Spleen (tissue), 11 donors: ENCODE measurements at regions not wholly inside any gene's neighbourhood (a gene's known extent, or its start where the extent isn't known, plus 50 kb on each side); places are given as distances from the start of the nearest gene placed in this dataset.
"Not testable (repeated sequence)": the region's sequence is repeated elsewhere in the genome, so short reads cannot be mapped to it uniquely, and the experiment has no call there.

Experiments used
- DNase-seq: peaks from one replicate; pipeline ENCODE4 v3.0.0-alpha.2; 2020
- H3K27ac ChIP-seq, 8 donors: fragments of 200-600 bp; sonication (generic) in 7 of 8; 1 replicate in 4 of 8; 2 replicates in 4 of 8; pipeline versions ENCODE4 v1.5.0 to v1.8.0; 2016 to 2021; ENCODE audit warnings: inconsistent platforms in 4 of 8, mild to moderate bottlenecking in 4 of 8, moderate library complexity in 1 of 8
- H3K27me3 ChIP-seq, 7 donors: fragments of 200-600 bp; sonication (generic) in 6 of 7; replicated peaks in 1 of 7; 1 replicate in 4 of 7; 2 replicates in 3 of 7; pipeline versions ENCODE4 v1.5.0 to v1.8.0; 2016 to 2021; ENCODE audit warnings: inconsistent platforms in 3 of 7, mild to moderate bottlenecking in 1 of 7
- H3K36me3 ChIP-seq, 6 donors: fragments of 200-600 bp; sonication (generic) in 5 of 6; 1 replicate in 4 of 6; 2 replicates in 2 of 6; pipeline versions ENCODE4 v1.5.0 to v1.8.0; 2016 to 2021; ENCODE audit warnings: inconsistent platforms in 2 of 6
- H3K4me1 ChIP-seq, 6 donors: fragments of 200-600 bp; sonication (generic) in 5 of 6; 1 replicate in 3 of 6; 2 replicates in 3 of 6; pipeline versions ENCODE4 v1.5.0 to v1.8.0; 2016 to 2021; ENCODE audit warnings: inconsistent platforms in 3 of 6
- H3K4me3 ChIP-seq, 8 donors: fragments of 200-600 bp; sonication (generic) in 7 of 8; 1 replicate in 4 of 8; 2 replicates in 4 of 8; pipeline versions ENCODE4 v1.5.0 to v1.8.0; 2016 to 2021; ENCODE audit warnings: inconsistent platforms in 4 of 8, mild to moderate bottlenecking in 4 of 8, moderate library complexity in 2 of 8
- H3K9me3 ChIP-seq, 8 donors: fragments of 200-600 bp; sonication (generic) in 7 of 8; 1 replicate in 4 of 8; 2 replicates in 4 of 8; pipeline versions ENCODE4 v1.5.0 to v1.8.0; 2016 to 2021; ENCODE audit warnings: inconsistent platforms in 4 of 8
- POLR2A ChIP-seq, 3 donors: fragments of 450-650 bp; IDR thresholded peaks; one replicate each; pipeline ENCODE4 v1.5.1; 2017; ENCODE audit warnings: antibody characterized with exemption in 3 of 3, mild to moderate bottlenecking in 1 of 3
- POLR2AphosphoS5 ChIP-seq, 3 donors: sonication (generic); formaldehyde crosslinking; IDR thresholded peaks; one replicate each; pipeline ENCODE4 v1.5.1; 2017; ENCODE audit warnings: antibody characterized with exemption in 3 of 3
- WGBS, 5 donors: extraction: QIAGEN DNeasy Blood & Tissue Kit in 3 of 5; methylation state at CpG; one replicate each; pipeline versions ENCODE4 v1.1.5 to v1.1.7; 2013 to 2018; 5-methylcytosine and 5-hydroxymethylcytosine counted together
- intact Hi-C: fragments of 100-400 bp; cut with DNase I; formaldehyde crosslinking; loops from one replicate; pipeline ENCODE4 v1.15.0; 2023; ENCODE audit warnings: low total_unique reads
- TF ChIP-seq, protein P1 (sequence below), 11 experiments: fragments of 200-600 bp in 7 of 11; fragments of 450-650 bp in 4 of 11; sonication (generic) in 4 of 11; IDR thresholded peaks in 8 of 11; conservative IDR thresholded peaks in 3 of 11; 1 replicate in 7 of 11; 2 replicates in 4 of 11; pipeline versions ENCODE4 v1.4.0 to v1.8.0; 2016 to 2021; ENCODE audit warnings: antibody characterized with exemption in 11 of 11, inconsistent platforms in 4 of 11, mild to moderate bottlenecking in 1 of 11
- donor health status: healthy with polysubstance abuse.
- donor health status: DM: no; HTN: no; CAD: no; lungs with moderate emphysema.
- donor health status: DM: no; HTN: no; CAD: no.
- donor health status: Bipolar disorder and iron deficiency.
- donor health status: healthy.
- donor health status: DM: no; HTN: no; CAD: no.
- donor health status: DM: yes; HTN: yes; CAD: no.

GRCh38 chr6:92967362-92967761 is 452.0 kb downstream of the EPHA7 start:
- intact Hi-C loops = no loop called here

GRCh38 chr6:92962846-92963245 is 456.5 kb downstream of the EPHA7 start:
- no peaks in the 10 kb centered on the region for H3K27me3 ChIP-seq
- no peak overlapping the region for H3K27ac ChIP-seq
- DNase-seq = no peak
- no peaks in the 10 kb centered on the region for H3K36me3 ChIP-seq
- H3K4me1 ChIP-seq = no peaks in the 10 kb centered on the region
- TF ChIP-seq POLR2AphosphoS5 (IDR thresholded peaks at IDR 0.05) (no peak), POLR2A (IDR thresholded peaks at IDR 0.05) (no peak)
- TF ChIP-seq, protein P1, sequence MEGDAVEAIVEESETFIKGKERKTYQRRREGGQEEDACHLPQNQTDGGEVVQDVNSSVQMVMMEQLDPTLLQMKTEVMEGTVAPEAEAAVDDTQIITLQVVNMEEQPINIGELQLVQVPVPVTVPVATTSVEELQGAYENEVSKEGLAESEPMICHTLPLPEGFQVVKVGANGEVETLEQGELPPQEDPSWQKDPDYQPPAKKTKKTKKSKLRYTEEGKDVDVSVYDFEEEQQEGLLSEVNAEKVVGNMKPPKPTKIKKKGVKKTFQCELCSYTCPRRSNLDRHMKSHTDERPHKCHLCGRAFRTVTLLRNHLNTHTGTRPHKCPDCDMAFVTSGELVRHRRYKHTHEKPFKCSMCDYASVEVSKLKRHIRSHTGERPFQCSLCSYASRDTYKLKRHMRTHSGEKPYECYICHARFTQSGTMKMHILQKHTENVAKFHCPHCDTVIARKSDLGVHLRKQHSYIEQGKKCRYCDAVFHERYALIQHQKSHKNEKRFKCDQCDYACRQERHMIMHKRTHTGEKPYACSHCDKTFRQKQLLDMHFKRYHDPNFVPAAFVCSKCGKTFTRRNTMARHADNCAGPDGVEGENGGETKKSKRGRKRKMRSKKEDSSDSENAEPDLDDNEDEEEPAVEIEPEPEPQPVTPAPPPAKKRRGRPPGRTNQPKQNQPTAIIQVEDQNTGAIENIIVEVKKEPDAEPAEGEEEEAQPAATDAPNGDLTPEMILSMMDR (IDR thresholded peaks at IDR 0.05 in 8 of 11, conservative IDR thresholded peaks at IDR 0.05 in 3 of 11) = no peak
- peaks cover 0 to 25% (median 18%) of the 10 kb centered on the region in 8 donors for H3K9me3 ChIP-seq
- intact Hi-C loops = no loop called here
- 59 to 77% (median 67%) methylated on average over 1 of the region's 1 CpG for WGBS, 5 donors
- no peak overlapping the region for H3K4me3 ChIP-seq

More at GRCh38 chr6:92967362-92967761, 452.0 kb downstream of the EPHA7 start:
- no peak overlapping the region for H3K27ac ChIP-seq
- TF ChIP-seq POLR2A (IDR thresholded peaks at IDR 0.05) (no peak), POLR2AphosphoS5 (IDR thresholded peaks at IDR 0.05) (no peak)
- TF ChIP-seq, protein P1 (IDR thresholded peaks at IDR 0.05 in 8 of 11, conservative IDR thresholded peaks at IDR 0.05 in 3 of 11) = no peak
- no peaks in the 10 kb centered on the region for H3K36me3 ChIP-seq
- DNase-seq = no peak
- no peak overlapping the region for H3K4me3 ChIP-seq
- H3K4me1 ChIP-seq = no peaks in the 10 kb centered on the region
- H3K9me3 ChIP-seq = no peaks in the 10 kb centered on the region
- no peaks in the 10 kb centered on the region for H3K27me3 ChIP-seq

- 74 to 90% (median 83%) methylated on average over 3 to 7 of the region's 7 CpGs for WGBS, 5 donors
- DNase-seq, intact Hi-C loops: not testable (repeated sequence)
Observed at GRCh38 chr6:92952111-92952510, 467.2 kb downstream of the EPHA7 start.

GRCh38 chr6:92945799-92946198 is 473.6 kb downstream of the EPHA7 start:
- TF ChIP-seq, protein P1 (IDR thresholded peaks at IDR 0.05 in 8 of 11, conservative IDR thresholded peaks at IDR 0.05 in 3 of 11) = no peak
- TF ChIP-seq POLR2AphosphoS5 (IDR thresholded peaks at IDR 0.05) (no peak), POLR2A (IDR thresholded peaks at IDR 0.05) (no peak)
- no peak for DNase-seq
- Histone ChIP-seq H3K9me3 (no peaks in the 10 kb centered on the region), H3K4me3 (no peak overlapping the region), H3K36me3 (no peaks in the 10 kb centered on the region), H3K27ac (no peak overlapping the region), H3K4me1 (no peaks in the 10 kb centered on the region), H3K27me3 (no peaks in the 10 kb centered on the region)
- intact Hi-C loops = no loop called here
- 70 to 86% (median 80%) methylated on average over 3 of the region's 3 CpGs for WGBS, 5 donors

More at GRCh38 chr6:92952111-92952510, 467.2 kb downstream of the EPHA7 start:
- H3K4me1 ChIP-seq, H3K4me3 ChIP-seq, H3K36me3 ChIP-seq, H3K27me3 ChIP-seq, H3K27ac ChIP-seq: not testable (repeated sequence)
- H3K9me3 ChIP-seq = peaks cover 0 to 17% (median 8%) of the 10 kb centered on the region in 8 donors

GRCh38 chr6:92944132-92944531 is 475.2 kb downstream of the EPHA7 start:
- TF ChIP-seq POLR2A (IDR thresholded peaks at IDR 0.05) (no peak), POLR2AphosphoS5 (IDR thresholded peaks at IDR 0.05) (no peak)
- TF ChIP-seq, protein P1 (IDR thresholded peaks at IDR 0.05 in 8 of 11, conservative IDR thresholded peaks at IDR 0.05 in 3 of 11) = no peak
- intact Hi-C loops = no loop called here
- no peak overlapping the region for H3K27ac ChIP-seq
- WGBS, 5 donors = 85 to 95% (median 89%) methylated on average over 1 of the region's 1 CpG
- H3K4me1 ChIP-seq = no peaks in the 10 kb centered on the region
- H3K4me3 ChIP-seq = no peak overlapping the region
- no peaks in the 10 kb centered on the region for H3K27me3 ChIP-seq
- no peaks in the 10 kb centered on the region for H3K9me3 ChIP-seq
- H3K36me3 ChIP-seq = no peaks in the 10 kb centered on the region
- no peak for DNase-seq
